Esophagus squamous epithelium (tissue), 5 donors: ENCODE measurements at regions not wholly inside any gene's neighbourhood (a gene's known extent, or its start where the extent isn't known, plus 50 kb on each side); places are given as distances from the start of the nearest gene placed in this dataset.

Experiments
- DNase-seq: peaks from one replicate; lab custom pipeline; 2025; lab: John Stamatoyannopoulos, UW
- H3K27ac ChIP-seq, 4 donors: fragments of 200-600 bp; sonication (generic); one replicate each; pipeline ENCODE4 v1.5.1; 2016 to 2019; ENCODE audit warnings: mild to moderate bottlenecking in 1 of 4
- H3K27me3 ChIP-seq, 4 donors: fragments of 200-600 bp; sonication (generic); 1 replicate in 3 of 4; 2 replicates in 1 of 4; pipeline versions ENCODE4 v1.5.1 to v1.6.0; 2017 to 2021; ENCODE audit warnings: antibody characterized with exemption in 1 of 4
- H3K36me3 ChIP-seq, 3 donors: fragments of 200-600 bp; sonication (generic); one replicate each; pipeline ENCODE4 v1.5.1; 2016 to 2019
- H3K4me1 ChIP-seq, 3 donors: fragments of 200-600 bp; sonication (generic); one replicate each; pipeline ENCODE4 v1.5.1; 2017 to 2019
- H3K4me3 ChIP-seq, 4 donors: fragments of 200-600 bp; sonication (generic); 1 replicate in 3 of 4; 2 replicates in 1 of 4; pipeline ENCODE4 v1.5.1; 2016 to 2019; ENCODE audit warnings: mild to moderate bottlenecking in 2 of 4, moderate library complexity in 1 of 4
- H3K9me3 ChIP-seq, 3 donors: fragments of 200-600 bp; sonication (generic); one replicate each; pipeline ENCODE4 v1.5.1; 2016 to 2019
- CTCF ChIP-seq, 6 experiments: fragments of 450-650 bp in 4 of 6; fragments of 200-600 bp in 2 of 6; sonication (generic) in 2 of 6; IDR thresholded peaks; one replicate each; pipeline ENCODE4 v1.5.1; 2016 to 2019; ENCODE audit warnings: antibody characterized with exemption in 6 of 6, mild to moderate bottlenecking in 4 of 6, moderate library complexity in 4 of 6
- POLR2A ChIP-seq, 4 donors: fragments of 450-650 bp; IDR thresholded peaks; one replicate each; pipeline ENCODE4 v1.6.1; 2017; ENCODE audit warnings: antibody characterized with exemption in 4 of 4, mild to moderate bottlenecking in 4 of 4, moderate library complexity in 3 of 4
- WGBS, 2 donors: methylation state at CpG; one replicate each; pipeline ENCODE4 v1.1.5; 2018; 5-methylcytosine and 5-hydroxymethylcytosine counted together
- intact Hi-C: fragments of 100-400 bp; cut with DNase I; formaldehyde crosslinking; loops from one replicate; pipeline ENCODE4 v1.15.0; 2022
- donor health status: DM: yes; HTN: yes; CAD: no.

- H3K27ac ChIP-seq: no peak overlapping the region
- H3K27me3 ChIP-seq: peaks cover 0 to 8% (median 0%) of the 10 kb centered on the region in 4 donors
- H3K9me3 ChIP-seq: peaks cover 0 to 14% (median 4%) of the 10 kb centered on the region in 3 donors
- TF ChIP-seq POLR2A (IDR thresholded peaks at IDR 0.05) (no peak), CTCF (IDR thresholded peaks at IDR 0.05) (no peak)
- no peak overlapping the region for H3K4me3 ChIP-seq
- no peak for DNase-seq
- WGBS, 2 donors: 48 to 75% methylated on average over 3 to 4 of the region's 4 CpGs
- intact Hi-C loops: no loop called here
- no peaks in the 10 kb centered on the region for H3K36me3 ChIP-seq
- no peaks in the 10 kb centered on the region for H3K4me1 ChIP-seq
These were observed 323.5 kb downstream of the IRX2 start for GRCh38 chr5:2427983-2428382.

DNA sequence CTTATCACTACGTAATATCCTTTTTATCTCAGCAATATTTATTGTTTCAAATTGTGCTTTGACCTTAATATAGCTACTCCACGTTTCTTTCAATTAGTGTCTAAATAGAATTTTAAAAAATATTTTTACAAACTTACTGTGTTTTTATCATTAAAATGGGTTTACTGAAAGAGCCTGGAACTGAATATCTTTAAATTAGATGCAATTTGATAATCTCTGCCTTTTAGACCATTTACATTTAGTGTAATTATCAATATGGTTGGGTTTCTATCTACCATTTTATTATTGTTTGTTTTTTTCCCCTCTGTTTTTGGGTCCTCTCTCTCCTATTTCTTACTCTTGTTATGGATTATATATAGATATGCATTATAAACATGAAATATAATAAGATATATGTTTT lies 327.8 kb downstream of the IRX2 start:
- Histone ChIP-seq H3K27me3 (no peaks in the 10 kb centered on the region), H3K9me3 (peaks cover 0 to 14% (median 4%) of the 10 kb centered on the region in 3 donors), H3K36me3 (no peaks in the 10 kb centered on the region), H3K4me1 (no peaks in the 10 kb centered on the region), H3K27ac (no peak overlapping the region), H3K4me3 (no peak overlapping the region)
- DNase-seq: no peak
- 69 to 76% methylated on average over 2 of the region's 2 CpGs for WGBS, 2 donors
- intact Hi-C loops: no loop called here
- TF ChIP-seq CTCF (IDR thresholded peaks at IDR 0.05): no peak
- TF ChIP-seq POLR2A (IDR thresholded peaks at IDR 0.05): no peak

GRCh38 chr5:2417301-2417700 lies 334.2 kb downstream of the IRX2 start:
- Histone ChIP-seq H3K4me3 (no peak overlapping the region), H3K4me1 (no peaks in the 10 kb centered on the region), H3K27me3 (peaks cover 0 to 15% (median 0%) of the 10 kb centered on the region in 4 donors), H3K27ac (no peak overlapping the region), H3K36me3 (no peaks in the 10 kb centered on the region), H3K9me3 (no peaks in the 10 kb centered on the region)
- intact Hi-C loops: no loop called here
- no peak for TF ChIP-seq POLR2A (IDR thresholded peaks at IDR 0.05)
- no peak for TF ChIP-seq CTCF (IDR thresholded peaks at IDR 0.05)
- 76 to 94% methylated on average over 2 to 7 of the region's 9 CpGs for WGBS, 2 donors
- DNase-seq: no peak

DNA sequence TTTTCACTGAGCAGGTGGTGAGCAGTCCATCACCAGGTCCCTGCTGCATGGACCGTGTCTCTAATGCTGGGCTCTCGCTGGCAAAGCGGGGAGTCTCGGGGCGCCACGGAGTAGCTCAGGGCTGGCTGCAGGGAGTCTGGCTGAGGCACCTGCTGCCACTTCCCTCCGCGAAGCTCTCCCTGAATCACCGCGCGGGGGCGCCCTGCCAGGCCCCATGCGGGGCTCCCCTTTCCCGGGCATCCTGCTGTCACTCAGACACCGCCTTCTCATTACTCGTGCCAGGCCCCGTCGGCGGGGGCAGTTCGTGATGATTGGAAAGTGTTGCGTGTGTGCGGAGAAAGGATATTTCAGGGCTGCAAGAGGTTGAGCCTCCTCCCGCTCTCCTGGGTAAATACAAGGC lies 335.8 kb downstream of the IRX2 start:
- Histone ChIP-seq H3K9me3 (no peaks in the 10 kb centered on the region), H3K36me3 (no peaks in the 10 kb centered on the region), H3K27ac (no peak overlapping the region), H3K4me3 (no peak overlapping the region), H3K27me3 (peaks cover 0 to 15% (median 0%) of the 10 kb centered on the region in 4 donors), H3K4me1 (no peaks in the 10 kb centered on the region)
- 66 to 93% methylated on average over 4 to 6 of the region's 23 CpGs for WGBS, 2 donors
- intact Hi-C loops: no loop called here
- no peak for TF ChIP-seq CTCF (IDR thresholded peaks at IDR 0.05)
- no peak for TF ChIP-seq POLR2A (IDR thresholded peaks at IDR 0.05)
- no peak for DNase-seq

DNA sequence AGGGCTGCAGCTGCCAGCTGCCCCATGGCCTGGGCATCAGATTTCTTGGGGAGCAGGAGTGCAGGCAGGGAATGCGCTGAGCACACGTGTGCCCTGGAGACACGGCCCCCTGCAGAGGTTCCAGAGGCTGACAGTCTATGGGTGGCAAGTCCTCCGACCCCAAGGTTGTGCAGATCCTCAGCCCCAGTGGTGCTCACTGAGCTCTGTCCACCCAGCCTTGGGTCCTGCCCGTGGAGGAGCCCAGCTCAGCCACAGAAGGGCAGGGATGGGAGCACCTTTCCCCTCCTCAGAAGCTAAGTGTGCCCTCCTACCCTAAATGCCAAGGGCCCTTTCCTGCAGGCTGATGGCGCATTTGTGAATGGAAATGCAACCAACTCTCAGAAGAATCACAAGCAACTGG lies 341.0 kb downstream of the IRX2 start:
- no peak for TF ChIP-seq POLR2A (IDR thresholded peaks at IDR 0.05)
- no peak for TF ChIP-seq CTCF (IDR thresholded peaks at IDR 0.05)

More for the DNA sequence above, 341.0 kb downstream of the IRX2 start:
- no peaks in the 10 kb centered on the region for H3K9me3 ChIP-seq
- no peaks in the 10 kb centered on the region for H3K36me3 ChIP-seq
- WGBS, 2 donors: 92 to 100% methylated on average over 1 of the region's 6 CpGs
- peaks cover 0 to 11% (median 0%) of the 10 kb centered on the region in 4 donors for H3K27me3 ChIP-seq
- intact Hi-C loops: no loop called here
- H3K27ac ChIP-seq: no peak overlapping the region
- no peak overlapping the region for H3K4me3 ChIP-seq
- H3K4me1 ChIP-seq: no peaks in the 10 kb centered on the region
- DNase-seq: no peak
